ENCODE measurements at regions not wholly inside any gene's neighbourhood (a gene's known extent, or its start where the extent isn't known, plus 50 kb on each side); places are given as distances from the start of the nearest gene placed in this dataset.
"Not testable (repeated sequence)": the region's sequence is repeated elsewhere in the genome, so short reads cannot be mapped to it uniquely, and the experiment has no call there.

- Mint-ChIP-seq H3K4me3 (ENCODE audit: unreplicated experiment) (no peak overlapping the region), H3K27ac (ENCODE audit: unreplicated experiment) (no peak overlapping the region), H3K4me1 (ENCODE audit: low read depth) (no peaks in the 10 kb centered on the region), H3K36me3 (ENCODE audit: low read depth) (no peaks in the 10 kb centered on the region), H3K9me3 (ENCODE audit: low read depth) (peaks cover 3% of the 10 kb centered on the region), H3K27me3 (ENCODE audit: low read depth) (peaks cover 2% of the 10 kb centered on the region)
- TF ChIP-seq CTCF (IDR thresholded peaks at IDR 0.05), result no peak
- DNase-seq (ENCODE audit: low spot score), result no peak
These were observed 367.4 kb downstream of the RPS6KC1 start for GRCh38 chr1:213418268-213419071.

GRCh38 chr1:213419401-213420030 is 368.5 kb downstream of the RPS6KC1 start:
- H3K36me3 Mint-ChIP-seq (ENCODE audit: low read depth), result no peaks in the 10 kb centered on the region
- DNase-seq (ENCODE audit: low spot score), result no peak

GRCh38 chr1:213421178-213421577 is 370.1 kb downstream of the RPS6KC1 start:
- not testable (repeated sequence) for H3K4me3 Mint-ChIP-seq (ENCODE audit: unreplicated experiment); H3K4me1 Mint-ChIP-seq (ENCODE audit: low read depth); H3K9me3 Mint-ChIP-seq (ENCODE audit: low read depth); DNase-seq (ENCODE audit: low spot score); H3K36me3 Mint-ChIP-seq (ENCODE audit: low read depth); H3K27me3 Mint-ChIP-seq (ENCODE audit: low read depth); H3K27ac Mint-ChIP-seq (ENCODE audit: unreplicated experiment)

More at GRCh38 chr1:213419401-213420030, 368.5 kb downstream of the RPS6KC1 start:
- no peak overlapping the region for H3K4me3 Mint-ChIP-seq (ENCODE audit: unreplicated experiment)
- H3K9me3 Mint-ChIP-seq (ENCODE audit: low read depth), result peaks cover 3% of the 10 kb centered on the region
- H3K27ac Mint-ChIP-seq (ENCODE audit: unreplicated experiment), result no peak overlapping the region
- H3K27me3 Mint-ChIP-seq (ENCODE audit: low read depth), result peaks cover 2% of the 10 kb centered on the region
- TF ChIP-seq CTCF (IDR thresholded peaks at IDR 0.05), result peak; percentile 26
- H3K4me1 Mint-ChIP-seq (ENCODE audit: low read depth), result no peaks in the 10 kb centered on the region

- H3K36me3 Mint-ChIP-seq (ENCODE audit: low read depth), result no peaks in the 10 kb centered on the region
- DNase-seq (ENCODE audit: low spot score), result no peak
- no peak overlapping the region for H3K4me3 Mint-ChIP-seq (ENCODE audit: unreplicated experiment)
- H3K4me1 Mint-ChIP-seq (ENCODE audit: low read depth), result no peaks in the 10 kb centered on the region
- H3K9me3 Mint-ChIP-seq (ENCODE audit: low read depth), result peaks cover 3% of the 10 kb centered on the region
- H3K27me3 Mint-ChIP-seq (ENCODE audit: low read depth), result peaks cover 5% of the 10 kb centered on the region
- no peak overlapping the region for H3K27ac Mint-ChIP-seq (ENCODE audit: unreplicated experiment)
- TF ChIP-seq CTCF (IDR thresholded peaks at IDR 0.05), result no peak
These were observed 372.0 kb downstream of the RPS6KC1 start for GRCh38 chr1:213423041-213423440.

- Mint-ChIP-seq H3K36me3 (ENCODE audit: low read depth) (no peaks in the 10 kb centered on the region), H3K4me3 (ENCODE audit: unreplicated experiment) (no peak overlapping the region), H3K4me1 (ENCODE audit: low read depth) (no peaks in the 10 kb centered on the region), H3K9me3 (ENCODE audit: low read depth) (peaks cover 3% of the 10 kb centered on the region), H3K27ac (ENCODE audit: unreplicated experiment) (no peak overlapping the region), H3K27me3 (ENCODE audit: low read depth) (peaks cover 5% of the 10 kb centered on the region)
- no peak for TF ChIP-seq CTCF (IDR thresholded peaks at IDR 0.05)
- DNase-seq (ENCODE audit: low spot score), result no peak
These were observed 372.6 kb downstream of the RPS6KC1 start for GRCh38 chr1:213423605-213424004.
